ENCODE measurements at regions not wholly inside any gene's neighbourhood (a gene's known extent, or its start where the extent isn't known, plus 50 kb on each side); places are given as distances from the start of the nearest gene placed in this dataset.

DNA sequence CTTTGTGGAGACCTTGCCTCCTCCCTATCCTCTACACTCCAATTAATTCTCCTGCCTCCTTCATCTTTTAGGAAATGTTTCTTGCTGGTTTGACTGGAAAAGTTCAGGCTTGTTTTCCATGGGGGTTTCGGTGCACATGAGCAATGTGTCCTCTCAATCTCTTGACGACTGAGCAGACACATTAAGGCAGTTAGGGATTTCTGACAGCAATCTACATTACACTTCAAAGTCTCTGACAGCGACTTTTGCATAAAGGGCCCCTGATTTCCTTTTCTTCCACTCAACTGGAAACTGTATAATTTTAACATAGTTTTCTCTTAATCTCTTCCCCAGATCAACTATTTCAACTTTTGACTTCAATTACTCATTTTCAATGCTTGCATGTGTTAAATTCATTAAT lies 394.0 kb downstream of the MEIS1 start:
- no peaks in the 10 kb centered on the region for H3K9me2 ChIP-seq (replicated peaks; ENCODE audit: control insufficient read depth, low read length)
- H3F3A ChIP-seq (ENCODE audit: control insufficient read depth, insufficient read depth) = no peaks in the 10 kb centered on the region
- H3K4me2 ChIP-seq (ENCODE audit: low read length) = no peak overlapping the region
- H3K9me3 ChIP-seq (ENCODE audit: control insufficient read depth, insufficient read depth, low read length) = peaks cover 3% of the 10 kb centered on the region; the same call in 1 of the 2 replicates
- H3K79me2 ChIP-seq (ENCODE audit: control insufficient read depth, low read length) = no peaks in the 10 kb centered on the region
- no peak overlapping the region for H3K4me3 ChIP-seq (ENCODE audit: low read length)
- H4K20me1 ChIP-seq (ENCODE audit: control insufficient read depth, insufficient read depth, low read depth, low read length) = no peaks in the 10 kb centered on the region
- H3K27ac ChIP-seq (ENCODE audit: low read depth, low read length) = no peak overlapping the region
- H3K27me3 ChIP-seq (ENCODE audit: control insufficient read depth, low read length) = no peaks in the 10 kb centered on the region
- no peaks in the 10 kb centered on the region for H3K4me1 ChIP-seq (ENCODE audit: control insufficient read depth, low read length)
- TF ChIP-seq, protein P1, sequence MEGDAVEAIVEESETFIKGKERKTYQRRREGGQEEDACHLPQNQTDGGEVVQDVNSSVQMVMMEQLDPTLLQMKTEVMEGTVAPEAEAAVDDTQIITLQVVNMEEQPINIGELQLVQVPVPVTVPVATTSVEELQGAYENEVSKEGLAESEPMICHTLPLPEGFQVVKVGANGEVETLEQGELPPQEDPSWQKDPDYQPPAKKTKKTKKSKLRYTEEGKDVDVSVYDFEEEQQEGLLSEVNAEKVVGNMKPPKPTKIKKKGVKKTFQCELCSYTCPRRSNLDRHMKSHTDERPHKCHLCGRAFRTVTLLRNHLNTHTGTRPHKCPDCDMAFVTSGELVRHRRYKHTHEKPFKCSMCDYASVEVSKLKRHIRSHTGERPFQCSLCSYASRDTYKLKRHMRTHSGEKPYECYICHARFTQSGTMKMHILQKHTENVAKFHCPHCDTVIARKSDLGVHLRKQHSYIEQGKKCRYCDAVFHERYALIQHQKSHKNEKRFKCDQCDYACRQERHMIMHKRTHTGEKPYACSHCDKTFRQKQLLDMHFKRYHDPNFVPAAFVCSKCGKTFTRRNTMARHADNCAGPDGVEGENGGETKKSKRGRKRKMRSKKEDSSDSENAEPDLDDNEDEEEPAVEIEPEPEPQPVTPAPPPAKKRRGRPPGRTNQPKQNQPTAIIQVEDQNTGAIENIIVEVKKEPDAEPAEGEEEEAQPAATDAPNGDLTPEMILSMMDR (IDR thresholded peaks at IDR 0.05; ENCODE audit: low read depth, low read length, poor library complexity, severe bottlenecking) = no peak
- TF ChIP-seq EZH2phosphoT487 (IDR thresholded peaks at IDR 0.05; ENCODE audit: borderline replicate concordance, low read length) = no peak
- no peaks in the 10 kb centered on the region for H3K36me3 ChIP-seq (ENCODE audit: control insufficient read depth, low read length)

GRCh38 chr2:66830881-66831280 lies 396.0 kb downstream of the MEIS1 start:
- TF ChIP-seq, protein P1 (IDR thresholded peaks at IDR 0.05; ENCODE audit: low read depth, low read length, poor library complexity, severe bottlenecking) = no peak
- no peak for TF ChIP-seq EZH2phosphoT487 (IDR thresholded peaks at IDR 0.05; ENCODE audit: borderline replicate concordance, low read length)
- H3F3A ChIP-seq (ENCODE audit: control insufficient read depth, insufficient read depth) = no peaks in the 10 kb centered on the region

DNA sequence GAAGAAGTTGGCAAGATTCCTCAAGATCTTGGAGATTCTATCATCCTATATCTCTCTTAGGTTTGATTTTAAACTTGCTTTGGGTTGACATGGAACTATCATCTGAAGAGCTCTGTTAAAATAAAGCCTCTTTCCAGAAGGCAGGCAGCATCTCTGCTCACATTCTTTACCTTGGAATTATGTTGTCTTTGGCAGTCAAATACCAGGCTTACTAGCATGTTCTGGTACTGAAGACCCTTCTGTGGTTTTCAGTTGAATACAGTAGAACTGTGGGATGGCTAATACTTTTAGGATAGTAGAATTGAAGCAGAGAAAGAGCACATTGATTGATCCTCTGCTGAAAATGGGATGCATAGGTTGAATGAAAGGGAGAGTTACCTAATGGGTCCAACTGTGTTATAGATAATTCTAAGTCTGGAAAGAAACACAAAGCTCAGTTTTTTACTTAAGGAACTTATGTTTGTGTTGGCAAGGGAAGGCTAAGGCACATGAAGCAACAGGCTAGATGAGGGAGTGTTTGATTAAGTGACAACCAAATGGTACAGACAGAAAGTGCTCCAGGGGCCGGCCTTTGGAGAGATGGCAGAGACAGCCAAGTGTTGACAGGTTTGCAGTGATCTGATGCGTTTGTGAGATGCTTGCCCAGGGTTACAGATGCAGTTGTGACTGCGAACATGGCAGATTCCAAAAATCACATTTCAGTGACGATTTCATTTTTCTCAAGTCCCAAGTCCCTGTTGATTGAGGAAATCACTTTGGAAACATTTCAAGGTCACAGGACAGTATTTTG lies 397.9 kb downstream of the MEIS1 start:
- no peaks in the 10 kb centered on the region for H3K4me1 ChIP-seq (ENCODE audit: control insufficient read depth, low read length)
- H3K36me3 ChIP-seq (ENCODE audit: control insufficient read depth, low read length) = no peaks in the 10 kb centered on the region
- TF ChIP-seq, protein P1 (IDR thresholded peaks at IDR 0.05; ENCODE audit: low read depth, low read length, poor library complexity, severe bottlenecking) = no peak
- no peak for TF ChIP-seq EZH2phosphoT487 (IDR thresholded peaks at IDR 0.05; ENCODE audit: borderline replicate concordance, low read length)
- H3K9me2 ChIP-seq (replicated peaks; ENCODE audit: control insufficient read depth, low read length) = no peaks in the 10 kb centered on the region
- H4K20me1 ChIP-seq (ENCODE audit: control insufficient read depth, insufficient read depth, low read depth, low read length) = no peaks in the 10 kb centered on the region
- H3K4me2 ChIP-seq (ENCODE audit: low read length) = no peak overlapping the region
- no peak overlapping the region for H3K27ac ChIP-seq (ENCODE audit: low read depth, low read length)
- H3K4me3 ChIP-seq (ENCODE audit: low read length) = no peak overlapping the region
- H3F3A ChIP-seq (ENCODE audit: control insufficient read depth, insufficient read depth) = no peaks in the 10 kb centered on the region
- H3K79me2 ChIP-seq (ENCODE audit: control insufficient read depth, low read length) = no peaks in the 10 kb centered on the region
- no peaks in the 10 kb centered on the region for H3K27me3 ChIP-seq (ENCODE audit: control insufficient read depth, low read length)
- peaks cover 3% of the 10 kb centered on the region; the same call in 1 of the 2 replicates for H3K9me3 ChIP-seq (ENCODE audit: control insufficient read depth, insufficient read depth, low read length)

More at GRCh38 chr2:66830881-66831280, 396.0 kb downstream of the MEIS1 start:
- H3K4me1 ChIP-seq (ENCODE audit: control insufficient read depth, low read length) = no peaks in the 10 kb centered on the region
- H3K27ac ChIP-seq (ENCODE audit: low read depth, low read length) = no peak overlapping the region
- H3K79me2 ChIP-seq (ENCODE audit: control insufficient read depth, low read length) = no peaks in the 10 kb centered on the region
- H3K9me3 ChIP-seq (ENCODE audit: control insufficient read depth, insufficient read depth, low read length) = peaks cover 3% of the 10 kb centered on the region; the same call in 1 of the 2 replicates
- no peaks in the 10 kb centered on the region for H3K27me3 ChIP-seq (ENCODE audit: control insufficient read depth, low read length)
- H4K20me1 ChIP-seq (ENCODE audit: control insufficient read depth, insufficient read depth, low read depth, low read length) = no peaks in the 10 kb centered on the region
- H3K9me2 ChIP-seq (replicated peaks; ENCODE audit: control insufficient read depth, low read length) = no peaks in the 10 kb centered on the region
- no peak overlapping the region for H3K4me3 ChIP-seq (ENCODE audit: low read length)
- no peak overlapping the region for H3K4me2 ChIP-seq (ENCODE audit: low read length)
- H3K36me3 ChIP-seq (ENCODE audit: control insufficient read depth, low read length) = no peaks in the 10 kb centered on the region
